ENCODE measurements at regions not wholly inside any gene's neighbourhood (a gene's known extent, or its start where the extent isn't known, plus 50 kb on each side); places are given as distances from the start of the nearest gene placed in this dataset.

GRCh38 chr2:11071939-11072338 is 83.3 kb upstream of the SLC66A3 start:
- TF ChIP-seq POLR2A (IDR thresholded peaks at IDR 0.05) (no peak), EP300 (IDR thresholded peaks at IDR 0.05) (no peak)
- TF ChIP-seq, protein P1, sequence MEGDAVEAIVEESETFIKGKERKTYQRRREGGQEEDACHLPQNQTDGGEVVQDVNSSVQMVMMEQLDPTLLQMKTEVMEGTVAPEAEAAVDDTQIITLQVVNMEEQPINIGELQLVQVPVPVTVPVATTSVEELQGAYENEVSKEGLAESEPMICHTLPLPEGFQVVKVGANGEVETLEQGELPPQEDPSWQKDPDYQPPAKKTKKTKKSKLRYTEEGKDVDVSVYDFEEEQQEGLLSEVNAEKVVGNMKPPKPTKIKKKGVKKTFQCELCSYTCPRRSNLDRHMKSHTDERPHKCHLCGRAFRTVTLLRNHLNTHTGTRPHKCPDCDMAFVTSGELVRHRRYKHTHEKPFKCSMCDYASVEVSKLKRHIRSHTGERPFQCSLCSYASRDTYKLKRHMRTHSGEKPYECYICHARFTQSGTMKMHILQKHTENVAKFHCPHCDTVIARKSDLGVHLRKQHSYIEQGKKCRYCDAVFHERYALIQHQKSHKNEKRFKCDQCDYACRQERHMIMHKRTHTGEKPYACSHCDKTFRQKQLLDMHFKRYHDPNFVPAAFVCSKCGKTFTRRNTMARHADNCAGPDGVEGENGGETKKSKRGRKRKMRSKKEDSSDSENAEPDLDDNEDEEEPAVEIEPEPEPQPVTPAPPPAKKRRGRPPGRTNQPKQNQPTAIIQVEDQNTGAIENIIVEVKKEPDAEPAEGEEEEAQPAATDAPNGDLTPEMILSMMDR (IDR thresholded peaks at IDR 0.05), result no peak
- Histone ChIP-seq H3K36me3 (no peaks in the 10 kb centered on the region), H3K27ac (no peak overlapping the region), H3K4me3 (no peak overlapping the region), H3K27me3 (no peaks in the 10 kb centered on the region), H3K4me1 (ENCODE audit: insufficient read depth) (peaks cover 3% of the 10 kb centered on the region), H3K9me3 (no peaks in the 10 kb centered on the region)
- intact Hi-C loops (cut with DNase I), result no loop called here
- DNase-seq, result no peak
- 95 to 99% (median 98%) methylated on average over 2 of the region's 2 CpGs for WGBS, 3 donors

GRCh38 chr2:11072550-11072949 is 82.7 kb upstream of the SLC66A3 start:
- Histone ChIP-seq H3K27ac (no peak overlapping the region), H3K9me3 (no peaks in the 10 kb centered on the region), H3K4me3 (no peak overlapping the region), H3K4me1 (ENCODE audit: insufficient read depth) (peaks cover 3% of the 10 kb centered on the region), H3K36me3 (no peaks in the 10 kb centered on the region), H3K27me3 (no peaks in the 10 kb centered on the region)
- DNase-seq, result no peak
- TF ChIP-seq POLR2A (IDR thresholded peaks at IDR 0.05), result no peak
- TF ChIP-seq, protein P1 (IDR thresholded peaks at IDR 0.05), result no peak
- TF ChIP-seq EP300 (IDR thresholded peaks at IDR 0.05), result no peak
- WGBS, 3 donors, result 23 to 53% (median 33%) methylated on average over 6 of the region's 6 CpGs
- intact Hi-C loops (cut with DNase I), result no loop called here

DNA sequence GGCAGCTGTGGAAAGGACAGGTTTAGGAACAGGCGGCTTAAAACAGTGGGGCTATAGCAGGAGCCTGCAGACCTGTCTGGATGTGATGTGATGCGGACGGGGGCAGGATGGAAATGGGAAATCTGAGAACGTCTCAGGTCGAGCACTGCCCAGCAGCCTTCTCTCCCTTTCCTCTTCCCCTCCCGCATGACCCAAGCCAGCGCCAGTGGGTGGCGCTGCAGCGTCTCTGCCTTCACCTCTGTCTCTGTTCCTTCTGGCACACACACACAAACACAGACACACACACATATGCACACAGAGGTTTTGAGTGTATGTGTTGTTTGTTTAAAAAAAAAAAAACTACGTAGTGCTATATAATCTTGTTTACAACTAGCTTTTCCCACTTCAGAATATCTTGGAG is 82.0 kb upstream of the SLC66A3 start:
- peak in 4 of 5 donors; percentile 24 to 71 (median 40) for DNase-seq
- no peaks in the 10 kb centered on the region for H3K27me3 ChIP-seq

GRCh38 chr2:11073776-11074175 is 81.5 kb upstream of the SLC66A3 start:
- Histone ChIP-seq H3K4me1 (ENCODE audit: insufficient read depth) (peaks cover 3% of the 10 kb centered on the region), H3K36me3 (no peaks in the 10 kb centered on the region), H3K4me3 (no peak overlapping the region), H3K27me3 (no peaks in the 10 kb centered on the region), H3K9me3 (no peaks in the 10 kb centered on the region), H3K27ac (no peak overlapping the region)
- intact Hi-C loops (cut with DNase I), result no loop called here
- 9 to 34% (median 17%) methylated on average over 7 of the region's 7 CpGs for WGBS, 3 donors
- DNase-seq, result no peak
- TF ChIP-seq EP300 (IDR thresholded peaks at IDR 0.05) (no peak), POLR2A (IDR thresholded peaks at IDR 0.05) (no peak)
- TF ChIP-seq, protein P1 (IDR thresholded peaks at IDR 0.05), result no peak

More for the DNA sequence above, 82.0 kb upstream of the SLC66A3 start:
- no peaks in the 10 kb centered on the region for H3K36me3 ChIP-seq
- TF ChIP-seq EP300 (IDR thresholded peaks at IDR 0.05), result no peak
- no peak for TF ChIP-seq POLR2A (IDR thresholded peaks at IDR 0.05)
- TF ChIP-seq, protein P1 (IDR thresholded peaks at IDR 0.05), result no peak
- intact Hi-C loops (cut with DNase I), result no loop called here
- 11 to 17% (median 15%) methylated on average over 10 of the region's 10 CpGs for WGBS, 3 donors
- H3K4me1 ChIP-seq (ENCODE audit: insufficient read depth), result peaks cover 3% of the 10 kb centered on the region
- H3K9me3 ChIP-seq, result no peaks in the 10 kb centered on the region
- no peak overlapping the region for H3K27ac ChIP-seq
- no peak overlapping the region for H3K4me3 ChIP-seq

Measured in ovary (tissue), 7 donors.